Karpas-422 (cell line): ENCODE measurements at regions not wholly inside any gene's neighbourhood (a gene's known extent, or its start where the extent isn't known, plus 50 kb on each side); places are given as distances from the start of the nearest gene placed in this dataset.

ENCODE experiments used
- DNase-seq: peaks from one replicate; pipeline ENCODE4 v3.0.0-alpha.2; 2015
- H2AFZ ChIP-seq: fragments of 200-600 bp; sonication (generic); 2 replicates; pipeline ENCODE4 v1.6.1; 2014; ENCODE audit warnings: antibody characterized with exemption, low read length, mixed read lengths
- H3K27ac ChIP-seq: fragments of 200-600 bp; sonication (generic); 2 replicates; pipeline ENCODE4 v1.5.1; 2014; ENCODE audit warnings: mild to moderate bottlenecking, low read length, moderate library complexity
- H3K27me3 ChIP-seq: fragments of 200-600 bp; sonication (generic); 2 replicates; pipeline ENCODE4 v1.6.1; 2014; ENCODE audit warnings: low read length, mixed read lengths
- H3K36me3 ChIP-seq: fragments of 200-600 bp; sonication (generic); 2 replicates; pipeline ENCODE4 v1.6.1; 2014; ENCODE audit warnings: low read length, mixed read lengths; ENCODE audit not compliant: insufficient read depth
- H3K4me1 ChIP-seq: fragments of 200-600 bp; sonication (generic); 2 replicates; pipeline ENCODE4 v1.6.1; 2014; ENCODE audit warnings: mild to moderate bottlenecking, low read length, mixed read lengths
- H3K4me2 ChIP-seq: fragments of 200-600 bp; sonication (generic); 2 replicates; pipeline ENCODE4 v1.6.1; 2014; ENCODE audit warnings: low read length, low read depth, mild to moderate bottlenecking; ENCODE audit not compliant: poor library complexity, severe bottlenecking
- H3K4me3 ChIP-seq: fragments of 200-600 bp; sonication (generic); 2 replicates; pipeline ENCODE4 v1.5.1; 2014; ENCODE audit warnings: mild to moderate bottlenecking, antibody characterized with exemption, low read length, mixed read lengths
- H3K79me2 ChIP-seq: fragments of 200-600 bp; sonication (generic); 2 replicates; pipeline ENCODE4 v1.6.1; 2014; ENCODE audit warnings: mild to moderate bottlenecking, low read length, mixed read lengths
- H3K9ac ChIP-seq: fragments of 200-600 bp; sonication (generic); 2 replicates; pipeline ENCODE4 v1.6.0; 2014; ENCODE audit warnings: low read length
- H3K9me2 ChIP-seq: fragments of 200-600 bp; sonication (generic), shearing (Covaris generic); replicated peaks from 2 replicates; pipeline ENCODE4 v1.6.0; 2014; ENCODE audit warnings: mild to moderate bottlenecking, low read length, moderate library complexity; ENCODE audit not compliant: insufficient read depth
- H3K9me3 ChIP-seq: fragments of 300-700, 200-600 bp; sonication (generic); 2 replicates; pipeline ENCODE4 v1.6.1; 2014; ENCODE audit warnings: low read length, mixed read lengths
- H4K20me1 ChIP-seq: fragments of 200-600 bp; sonication (generic); 2 replicates; pipeline ENCODE4 v1.6.1; 2014; ENCODE audit warnings: mild to moderate bottlenecking, antibody characterized with exemption, low read length, low read depth; ENCODE audit not compliant: insufficient read depth

DNA sequence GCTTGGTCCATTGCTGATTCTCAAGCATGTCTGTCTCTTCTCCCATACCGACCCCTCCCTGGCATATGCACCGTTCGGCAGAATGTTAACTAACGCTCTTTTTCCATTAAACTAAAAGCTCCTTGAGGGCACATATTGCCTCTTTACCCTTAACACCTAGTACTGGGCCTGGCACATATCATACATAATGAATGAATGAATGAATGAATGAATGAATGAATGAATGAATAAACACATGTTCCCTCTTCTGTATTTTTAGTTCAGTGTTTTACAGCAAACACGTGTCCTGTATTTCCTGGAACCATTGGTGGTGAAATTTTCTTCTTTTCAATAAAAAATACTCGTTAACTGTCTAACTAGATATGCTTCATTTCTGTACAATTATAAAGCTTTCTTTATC, 174.4 kb upstream of the DTNBP1 start:
- no peak overlapping the region for H2AFZ ChIP-seq
- no peaks in the 10 kb centered on the region for H3K9me3 ChIP-seq
- no peaks in the 10 kb centered on the region for H3K79me2 ChIP-seq

DNA sequence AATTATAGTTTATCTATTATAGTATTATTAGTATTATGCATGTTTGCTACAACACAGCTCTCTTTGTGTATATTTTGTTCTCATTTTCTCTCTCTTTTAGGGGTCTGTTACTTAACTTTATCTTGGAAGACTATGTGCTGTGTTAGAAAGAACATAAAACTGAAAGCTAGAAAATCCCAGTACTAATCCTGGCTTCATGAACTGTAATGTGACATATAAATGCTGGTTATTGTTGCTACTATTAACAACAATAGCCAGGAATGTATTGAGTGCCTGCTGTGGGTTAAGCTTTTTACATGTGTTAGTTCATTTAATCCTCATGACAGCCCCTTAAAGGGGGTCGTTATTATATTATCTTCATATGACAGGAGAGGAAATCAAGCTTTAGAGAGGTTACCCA, 170.0 kb upstream of the DTNBP1 start:
- no peak overlapping the region for H3K27ac ChIP-seq
- H3K79me2 ChIP-seq = no peaks in the 10 kb centered on the region
- H2AFZ ChIP-seq = no peak overlapping the region
- H3K4me3 ChIP-seq = no peak overlapping the region
- no peaks in the 10 kb centered on the region for H3K9me3 ChIP-seq
- H4K20me1 ChIP-seq = no peaks in the 10 kb centered on the region
- H3K4me1 ChIP-seq = no peaks in the 10 kb centered on the region
- H3K36me3 ChIP-seq = no peaks in the 10 kb centered on the region
- H3K9me2 ChIP-seq = no peaks in the 10 kb centered on the region
- no peak overlapping the region for H3K4me2 ChIP-seq
- no peak overlapping the region for H3K9ac ChIP-seq
- no peaks in the 10 kb centered on the region for H3K27me3 ChIP-seq
- no peak for DNase-seq

More for the DNA sequence above, 174.4 kb upstream of the DTNBP1 start:
- Histone ChIP-seq H4K20me1 (no peaks in the 10 kb centered on the region), H3K4me3 (no peak overlapping the region), H3K9ac (no peak overlapping the region), H3K4me2 (no peak overlapping the region), H3K9me2 (no peaks in the 10 kb centered on the region), H3K27ac (no peak overlapping the region), H3K27me3 (no peaks in the 10 kb centered on the region), H3K36me3 (no peaks in the 10 kb centered on the region), H3K4me1 (no peaks in the 10 kb centered on the region)
- DNase-seq = no peak

GRCh38 chr6:15829156-15829555, 166.3 kb upstream of the DTNBP1 start:
- Histone ChIP-seq H3K79me2 (no peaks in the 10 kb centered on the region), H3K36me3 (no peaks in the 10 kb centered on the region), H3K9ac (no peak overlapping the region), H3K4me2 (no peak overlapping the region), H3K4me3 (no peak overlapping the region), H3K27ac (no peak overlapping the region), H3K4me1 (no peaks in the 10 kb centered on the region), H3K9me2 (no peaks in the 10 kb centered on the region), H4K20me1 (no peaks in the 10 kb centered on the region), H2AFZ (no peak overlapping the region), H3K27me3 (no peaks in the 10 kb centered on the region), H3K9me3 (no peaks in the 10 kb centered on the region)
- DNase-seq = no peak

GRCh38 chr6:15827496-15828255, 164.8 kb upstream of the DTNBP1 start:
- Histone ChIP-seq H3K79me2 (no peaks in the 10 kb centered on the region), H4K20me1 (no peaks in the 10 kb centered on the region)

GRCh38 chr6:15826814-15827318, 164.0 kb upstream of the DTNBP1 start:
- no peak overlapping the region for H3K27ac ChIP-seq
- H3K9ac ChIP-seq = no peak overlapping the region
- no peaks in the 10 kb centered on the region for H4K20me1 ChIP-seq
- H2AFZ ChIP-seq = no peak overlapping the region
- DNase-seq = no peak
- H3K4me3 ChIP-seq = no peak overlapping the region
- H3K79me2 ChIP-seq = no peaks in the 10 kb centered on the region
- H3K9me3 ChIP-seq = no peaks in the 10 kb centered on the region
- H3K36me3 ChIP-seq = no peaks in the 10 kb centered on the region
- no peaks in the 10 kb centered on the region for H3K4me1 ChIP-seq
- H3K9me2 ChIP-seq = no peaks in the 10 kb centered on the region
- H3K27me3 ChIP-seq = no peaks in the 10 kb centered on the region
- H3K4me2 ChIP-seq = no peak overlapping the region

More at GRCh38 chr6:15827496-15828255, 164.8 kb upstream of the DTNBP1 start:
- Histone ChIP-seq H3K36me3 (no peaks in the 10 kb centered on the region), H3K27ac (no peak overlapping the region), H3K4me2 (no peak overlapping the region), H3K9me2 (no peaks in the 10 kb centered on the region), H3K4me3 (no peak overlapping the region), H3K27me3 (no peaks in the 10 kb centered on the region), H3K9ac (no peak overlapping the region), H3K9me3 (no peaks in the 10 kb centered on the region), H3K4me1 (no peaks in the 10 kb centered on the region), H2AFZ (no peak overlapping the region)
- DNase-seq = no peak

DNA sequence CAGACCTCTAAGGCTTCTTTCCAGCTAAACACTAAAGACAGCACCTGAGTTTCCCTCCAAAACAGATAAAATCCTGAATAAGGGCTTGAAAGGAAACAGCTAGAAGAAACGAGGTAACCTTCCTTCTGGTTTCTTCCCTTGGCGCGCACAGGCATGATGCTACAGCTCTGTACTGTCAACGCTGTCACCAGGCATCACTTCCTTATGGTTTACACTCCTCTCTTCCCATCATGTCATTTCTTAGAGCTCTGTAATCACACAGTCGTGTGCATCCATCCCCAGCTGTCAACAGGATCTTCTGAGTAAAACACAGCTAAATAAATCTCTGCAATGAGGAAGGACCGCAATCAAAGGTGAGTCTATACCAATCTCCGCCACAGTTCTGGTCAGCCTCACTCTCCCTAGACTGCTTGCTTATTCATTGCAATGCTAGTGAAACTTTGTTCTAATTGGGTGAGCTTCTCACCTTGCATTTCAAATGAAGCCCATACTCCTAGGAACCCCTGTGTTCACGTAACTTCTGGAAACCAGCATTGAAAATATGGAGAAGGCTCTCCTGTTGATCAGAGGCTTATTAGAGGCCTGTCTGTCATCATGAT, 162.6 kb upstream of the DTNBP1 start:
- Histone ChIP-seq H3K27ac (no peak overlapping the region), H3K9me3 (no peaks in the 10 kb centered on the region), H3K4me3 (no peak overlapping the region), H3K79me2 (no peaks in the 10 kb centered on the region), H3K9me2 (no peaks in the 10 kb centered on the region), H3K4me1 (no peaks in the 10 kb centered on the region), H2AFZ (no peak overlapping the region), H4K20me1 (no peaks in the 10 kb centered on the region), H3K9ac (no peak overlapping the region), H3K4me2 (no peak overlapping the region), H3K36me3 (no peaks in the 10 kb centered on the region), H3K27me3 (no peaks in the 10 kb centered on the region)
- DNase-seq = no peak

- H3K4me3 ChIP-seq = no peak overlapping the region
- no peak for DNase-seq
Observed at GRCh38 chr6:15824811-15825210, 162.0 kb upstream of the DTNBP1 start.

GRCh38 chr6:15823838-15824414, 161.1 kb upstream of the DTNBP1 start:
- H3K27ac ChIP-seq = no peak overlapping the region
- H3K9ac ChIP-seq = no peak overlapping the region
- H3K4me1 ChIP-seq = no peaks in the 10 kb centered on the region
- H3K36me3 ChIP-seq = no peaks in the 10 kb centered on the region
- H3K9me2 ChIP-seq = no peaks in the 10 kb centered on the region
- no peak overlapping the region for H3K4me2 ChIP-seq
- H2AFZ ChIP-seq = no peak overlapping the region
- no peak overlapping the region for H3K4me3 ChIP-seq
- no peak for DNase-seq
- H3K27me3 ChIP-seq = no peaks in the 10 kb centered on the region
- no peaks in the 10 kb centered on the region for H4K20me1 ChIP-seq
- no peaks in the 10 kb centered on the region for H3K79me2 ChIP-seq
- H3K9me3 ChIP-seq = no peaks in the 10 kb centered on the region

More at GRCh38 chr6:15824811-15825210, 162.0 kb upstream of the DTNBP1 start:
- Histone ChIP-seq H3K79me2 (no peaks in the 10 kb centered on the region), H3K9ac (no peak overlapping the region), H4K20me1 (no peaks in the 10 kb centered on the region), H3K27ac (no peak overlapping the region), H2AFZ (no peak overlapping the region), H3K4me2 (no peak overlapping the region), H3K27me3 (no peaks in the 10 kb centered on the region), H3K36me3 (no peaks in the 10 kb centered on the region), H3K4me1 (no peaks in the 10 kb centered on the region), H3K9me3 (no peaks in the 10 kb centered on the region), H3K9me2 (no peaks in the 10 kb centered on the region)
